Stimulated activated CD4-positive, alpha-beta T cell treated with anti-CD3 and anti-CD28 coated beads, Interleukin-2, amount 100 ng/mL, for 48 hours (primary cell): ENCODE measurements at regions not wholly inside any gene's neighbourhood (a gene's known extent, or its start where the extent isn't known, plus 50 kb on each side); places are given as distances from the start of the nearest gene placed in this dataset.
A peak's percentile ranks its signal among the peaks of the same experiment; 100 is the strongest.

Experiments
- DNase-seq, 2 donors: peaks; one replicate each; pipeline ENCODE4 v3.0.0-alpha.2; 2020

DNA sequence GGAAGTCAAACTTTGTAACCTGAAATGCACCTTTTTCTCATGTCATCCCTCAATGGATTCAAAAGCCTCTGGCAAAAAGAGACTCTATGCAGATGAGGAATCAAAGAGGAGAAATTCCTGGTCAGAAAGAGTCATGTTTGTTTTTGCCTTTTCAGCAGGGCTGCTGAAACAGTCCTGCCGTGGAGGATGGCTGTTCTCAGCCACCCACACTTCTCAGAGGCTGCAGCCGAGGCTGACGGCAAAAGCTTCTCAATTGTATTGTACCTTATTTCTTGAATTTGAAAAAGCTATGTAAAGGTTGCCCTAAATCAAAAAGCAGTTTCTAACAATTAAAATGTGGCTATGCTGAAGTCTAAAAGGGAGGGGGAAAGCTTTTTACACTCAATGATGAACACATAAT is 385.3 kb downstream of the KCTD12 start:
- no peak for DNase-seq

- no peak for DNase-seq
These were observed 386.3 kb downstream of the KCTD12 start for GRCh38 chr13:76499891-76500290.

- DNase-seq, result no peak
These were observed 396.9 kb downstream of the KCTD12 start for GRCh38 chr13:76489274-76489673.

- DNase-seq, result no peak
These were observed 404.5 kb downstream of the KCTD12 start for GRCh38 chr13:76481738-76482137.

GRCh38 chr13:76474966-76475365 is 411.2 kb downstream of the KCTD12 start:
- DNase-seq, result no peak

DNA sequence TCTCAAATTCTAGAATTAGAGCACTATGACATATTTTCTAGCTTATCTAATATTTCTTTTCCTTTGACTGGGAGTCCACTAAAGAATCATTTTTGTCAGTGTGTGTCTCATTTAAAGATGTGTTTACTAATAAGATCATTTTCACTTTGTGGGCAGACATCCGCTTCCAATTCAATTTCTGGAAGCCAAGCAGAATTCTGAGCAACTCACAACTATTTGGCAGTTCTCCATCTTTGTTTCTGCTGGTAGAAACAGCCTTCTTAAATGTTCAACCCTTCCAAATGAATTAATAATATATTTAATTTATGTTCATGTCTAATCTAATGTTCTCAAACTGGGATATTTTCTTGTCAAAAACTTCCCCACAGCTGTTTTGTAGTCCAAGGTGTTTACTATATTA is 411.8 kb downstream of the KCTD12 start:
- DNase-seq, result no peak

- peak; percentile 67 to 69 for DNase-seq
These were observed 412.6 kb downstream of the KCTD12 start for GRCh38 chr13:76473552-76474134.

DNA sequence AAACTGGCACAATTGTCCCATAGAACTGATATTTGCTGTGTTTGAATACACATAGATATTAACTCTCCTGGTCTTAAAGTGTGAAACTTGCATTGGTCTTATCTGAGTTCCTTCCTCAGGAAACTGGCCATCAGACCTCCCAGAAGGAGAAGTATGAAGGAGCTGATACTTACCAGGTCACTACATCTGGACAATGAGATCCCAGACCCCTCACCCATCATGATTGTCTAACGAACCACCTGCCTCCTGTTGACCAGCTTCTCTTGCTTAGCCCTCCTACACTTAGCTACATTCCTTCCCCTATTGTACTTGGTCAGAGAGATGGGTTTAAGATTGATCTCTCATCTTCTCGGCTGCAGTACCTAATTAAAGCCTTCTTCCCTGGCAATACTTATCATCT is 413.3 kb downstream of the KCTD12 start:
- DNase-seq, result no peak

GRCh38 chr13:76471486-76471885 is 414.7 kb downstream of the KCTD12 start:
- no peak for DNase-seq

DNA sequence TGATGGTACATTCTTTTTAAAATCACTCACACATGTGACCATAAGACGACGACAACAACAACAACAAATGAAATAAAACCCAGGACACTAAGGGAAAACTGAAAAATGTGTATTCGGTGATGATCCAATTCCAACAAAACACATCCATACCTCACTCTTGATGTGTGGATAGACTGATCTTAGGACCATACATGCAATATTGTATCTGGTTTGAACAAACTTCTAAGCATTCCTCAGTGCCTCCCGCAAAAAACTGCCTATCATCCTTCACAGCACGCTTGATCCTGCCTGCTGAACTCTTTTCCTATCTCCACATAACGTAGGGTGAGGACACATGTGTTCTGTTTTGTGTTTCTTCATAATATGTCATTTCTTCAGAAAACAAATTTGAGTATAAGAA is 415.2 kb downstream of the KCTD12 start:
- no peak for DNase-seq

- no peak for DNase-seq
These were observed 420.2 kb downstream of the KCTD12 start for GRCh38 chr13:76466043-76466442.

DNA sequence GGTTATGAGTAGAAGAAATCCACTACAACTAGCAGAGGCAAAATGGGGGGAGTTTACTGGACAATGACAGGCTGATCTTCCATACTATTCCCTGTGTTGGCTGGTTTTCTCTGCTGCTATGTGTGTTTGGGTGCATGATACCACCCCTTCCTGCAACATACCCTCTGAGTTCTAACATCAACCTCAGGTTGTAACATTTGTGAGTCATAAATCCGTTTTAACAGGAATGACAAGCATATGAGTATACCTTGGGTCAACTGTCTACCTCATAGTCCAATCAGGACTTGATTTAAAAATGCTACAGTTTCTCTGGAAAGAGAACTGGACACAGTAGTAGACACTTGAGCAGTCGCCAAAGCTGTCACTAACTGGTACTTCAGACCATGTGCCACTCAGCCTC is 422.9 kb downstream of the KCTD12 start:
- DNase-seq, result no peak

DNA sequence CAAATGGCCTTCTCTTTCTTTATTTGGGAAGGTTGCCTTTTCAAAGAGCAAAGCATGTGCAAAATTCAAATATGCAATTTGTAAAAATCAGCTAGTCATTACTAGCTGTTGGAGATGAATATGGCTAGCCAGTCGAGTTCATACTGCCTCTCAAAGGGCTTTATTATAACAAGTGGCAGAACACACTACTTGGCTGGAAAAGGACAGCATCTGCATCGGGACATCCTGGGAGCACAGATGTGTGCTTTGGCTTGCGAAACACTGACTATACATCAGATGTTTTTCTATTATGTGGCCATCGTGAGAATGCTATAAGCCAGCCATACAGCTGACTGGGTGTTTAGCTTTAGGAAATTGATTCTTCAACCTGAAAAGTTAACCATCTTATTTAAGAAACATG is 424.2 kb downstream of the KCTD12 start:
- no peak for DNase-seq

DNA sequence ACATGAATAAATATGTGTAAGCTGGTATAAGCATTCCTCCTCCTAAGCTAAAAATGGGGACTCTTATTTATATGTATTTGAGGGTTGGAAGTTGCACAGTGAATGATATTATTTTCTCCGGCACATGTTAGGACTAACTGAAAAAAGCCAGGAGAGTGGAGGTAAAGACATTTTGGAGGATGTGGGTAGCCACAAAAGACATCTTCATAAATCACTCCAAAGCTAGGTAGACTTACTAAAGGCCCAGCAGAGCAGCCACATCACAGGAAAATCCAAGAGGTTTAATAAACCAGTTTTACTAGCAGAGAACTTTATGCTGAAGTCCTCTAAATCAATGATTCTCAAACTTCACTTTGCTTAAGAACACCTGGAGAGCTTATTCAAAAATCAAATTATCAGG is 424.7 kb downstream of the KCTD12 start:
- no peak for DNase-seq

- DNase-seq, result no peak
These were observed 426.3 kb downstream of the KCTD12 start for GRCh38 chr13:76459863-76460262.

- DNase-seq, result no peak
These were observed 430.2 kb downstream of the KCTD12 start for GRCh38 chr13:76455960-76456359.

DNA sequence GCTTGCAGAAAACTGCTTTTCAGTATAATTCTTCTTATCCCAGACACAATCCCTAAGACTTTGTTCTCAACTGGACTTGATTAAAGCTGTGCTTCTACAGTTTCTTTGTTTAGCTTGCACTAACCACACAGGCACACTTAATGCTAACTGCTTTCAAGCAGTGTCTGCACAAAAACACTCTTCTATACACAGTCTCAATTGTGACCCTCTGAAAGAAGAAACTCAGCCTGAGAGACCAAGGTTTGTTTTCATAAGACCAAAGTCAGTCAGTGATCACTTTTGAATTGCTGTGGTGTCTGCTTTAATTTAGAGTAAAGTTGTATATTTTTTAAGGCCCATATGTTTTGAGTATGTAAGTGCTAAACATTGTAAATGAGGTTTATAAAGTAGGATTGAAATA is 431.2 kb downstream of the KCTD12 start:
- DNase-seq, result no peak

GRCh38 chr13:76449716-76450115 is 436.5 kb downstream of the KCTD12 start:
- DNase-seq, result no peak

DNA sequence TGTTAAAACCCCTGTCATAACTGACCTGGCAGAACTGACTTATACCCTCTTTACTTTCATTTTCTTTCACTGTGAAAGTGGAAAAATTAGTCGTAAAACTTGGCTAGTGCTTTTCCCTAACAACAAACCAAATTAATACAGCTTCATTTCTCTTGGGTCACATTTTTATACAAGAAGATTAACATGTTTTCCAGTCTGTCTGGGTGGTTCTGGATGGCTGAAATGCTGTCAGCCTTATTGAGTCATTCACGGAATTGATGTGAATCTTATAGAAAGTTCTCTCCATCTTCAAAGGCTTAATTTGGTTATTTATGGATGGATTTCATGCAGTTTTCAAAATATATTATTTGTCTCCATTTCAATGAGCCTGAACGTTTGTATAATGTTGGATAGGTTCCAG is 440.0 kb downstream of the KCTD12 start:
- DNase-seq, result no peak

GRCh38 chr13:76440568-76440967 is 445.6 kb downstream of the KCTD12 start:
- DNase-seq, result no peak

- DNase-seq, result no peak
These were observed 446.7 kb downstream of the KCTD12 start for GRCh38 chr13:76439546-76439945.

- DNase-seq, result no peak
These were observed 448.2 kb downstream of the KCTD12 start for GRCh38 chr13:76438050-76438449.

- no peak for DNase-seq
These were observed 460.3 kb downstream of the KCTD12 start for GRCh38 chr13:76425935-76426334.

- DNase-seq, result no peak
These were observed 465.2 kb downstream of the KCTD12 start for GRCh38 chr13:76421011-76421410.

GRCh38 chr13:76418404-76418803 is 467.8 kb downstream of the KCTD12 start:
- no peak for DNase-seq

DNA sequence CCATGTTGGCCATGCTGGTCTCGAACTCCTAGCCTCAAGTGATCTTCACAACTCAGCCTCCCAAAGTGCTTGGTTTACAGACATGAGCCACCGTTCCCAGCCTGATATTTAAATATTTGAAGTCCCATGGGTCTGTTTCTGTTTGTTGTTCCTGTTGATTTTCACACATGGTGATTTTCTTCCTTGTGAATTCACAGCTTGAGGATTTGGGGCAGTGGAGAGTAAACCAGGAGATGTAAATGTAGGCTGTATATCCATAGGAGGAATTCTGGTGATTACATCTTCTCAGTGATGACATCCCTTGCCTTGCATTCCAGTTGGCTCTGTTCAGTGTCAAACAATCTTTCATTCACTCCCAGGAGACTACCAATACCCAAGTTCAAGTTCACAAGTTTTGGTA is 471.9 kb downstream of the KCTD12 start:
- no peak for DNase-seq
